ENCODE measurements at regions not wholly inside any gene's neighbourhood (a gene's known extent, or its start where the extent isn't known, plus 50 kb on each side); places are given as distances from the start of the nearest gene placed in this dataset.
"Not testable (repeated sequence)": the region's sequence is repeated elsewhere in the genome, so short reads cannot be mapped to it uniquely, and the experiment has no call there.

DNA sequence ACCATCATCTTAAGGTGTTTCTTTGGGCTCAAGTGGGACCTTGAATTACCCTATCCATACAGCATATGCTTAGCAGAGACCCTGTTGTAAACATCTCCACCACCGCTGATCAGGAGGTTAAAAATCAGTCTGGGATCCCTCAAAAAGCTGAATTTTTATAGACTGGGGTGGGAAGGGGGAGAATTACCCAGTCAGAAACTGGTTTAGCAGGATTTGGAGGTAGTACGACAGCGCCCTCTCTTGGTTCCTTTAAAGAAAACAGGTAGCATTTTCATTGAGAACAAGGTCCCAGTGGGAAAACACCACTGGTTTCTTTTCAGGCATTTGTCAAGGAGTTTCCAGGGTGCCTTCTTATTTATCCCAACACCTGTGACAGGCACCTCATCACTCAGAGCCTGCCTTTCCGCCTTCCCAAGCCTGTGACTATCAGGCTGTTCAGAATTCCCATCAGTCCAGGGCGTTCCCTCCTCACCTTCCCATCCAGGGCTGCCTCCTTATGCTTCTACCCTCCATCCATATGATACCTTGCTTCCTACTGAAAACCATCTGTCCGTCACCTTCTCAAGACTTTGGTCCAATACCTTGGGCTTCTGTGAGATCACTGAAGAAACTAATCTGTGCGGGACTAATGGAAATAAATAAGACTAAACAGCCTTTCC is 203.8 kb upstream of the RAI14 start:
- Histone ChIP-seq H3K9me3 (no peaks in the 10 kb centered on the region), H3K36me3 (no peaks in the 10 kb centered on the region), H3K4me3 (no peak overlapping the region), H3K27me3 (no peaks in the 10 kb centered on the region), H3K27ac (no peak overlapping the region), H3K4me1 (no peaks in the 10 kb centered on the region)
- 41 to 45% methylated on average over 7 of the region's 7 CpGs for WGBS, 2 donors
- TF ChIP-seq EP300 (IDR thresholded peaks at IDR 0.05) = no peak
- TF ChIP-seq POLR2A (IDR thresholded peaks at IDR 0.05) = no peak
- TF ChIP-seq, protein P1, sequence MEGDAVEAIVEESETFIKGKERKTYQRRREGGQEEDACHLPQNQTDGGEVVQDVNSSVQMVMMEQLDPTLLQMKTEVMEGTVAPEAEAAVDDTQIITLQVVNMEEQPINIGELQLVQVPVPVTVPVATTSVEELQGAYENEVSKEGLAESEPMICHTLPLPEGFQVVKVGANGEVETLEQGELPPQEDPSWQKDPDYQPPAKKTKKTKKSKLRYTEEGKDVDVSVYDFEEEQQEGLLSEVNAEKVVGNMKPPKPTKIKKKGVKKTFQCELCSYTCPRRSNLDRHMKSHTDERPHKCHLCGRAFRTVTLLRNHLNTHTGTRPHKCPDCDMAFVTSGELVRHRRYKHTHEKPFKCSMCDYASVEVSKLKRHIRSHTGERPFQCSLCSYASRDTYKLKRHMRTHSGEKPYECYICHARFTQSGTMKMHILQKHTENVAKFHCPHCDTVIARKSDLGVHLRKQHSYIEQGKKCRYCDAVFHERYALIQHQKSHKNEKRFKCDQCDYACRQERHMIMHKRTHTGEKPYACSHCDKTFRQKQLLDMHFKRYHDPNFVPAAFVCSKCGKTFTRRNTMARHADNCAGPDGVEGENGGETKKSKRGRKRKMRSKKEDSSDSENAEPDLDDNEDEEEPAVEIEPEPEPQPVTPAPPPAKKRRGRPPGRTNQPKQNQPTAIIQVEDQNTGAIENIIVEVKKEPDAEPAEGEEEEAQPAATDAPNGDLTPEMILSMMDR (IDR thresholded peaks at IDR 0.05) = no peak
- DNase-seq (ENCODE audit: low spot score in 2 of 2) = no peak

DNA sequence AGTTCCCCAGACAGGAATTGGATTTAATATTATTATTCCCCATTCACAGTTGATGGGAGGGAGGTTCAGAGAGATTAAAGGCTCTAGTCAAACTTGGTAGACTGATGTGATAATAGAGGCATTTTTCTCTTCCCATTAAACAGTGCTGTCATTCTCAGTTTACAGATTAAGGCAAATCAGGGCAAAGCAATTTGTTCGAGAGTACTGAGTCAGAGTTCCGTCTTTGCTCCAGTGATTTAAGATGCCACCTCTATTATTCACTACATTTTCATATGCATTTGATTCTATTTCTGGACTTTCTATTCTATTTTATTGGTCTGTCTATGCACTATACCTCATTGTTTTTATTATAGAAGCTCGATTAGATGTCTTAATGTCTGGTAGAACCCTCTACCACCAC is 201.0 kb upstream of the RAI14 start:
- H3K9me3 ChIP-seq = no peaks in the 10 kb centered on the region
- H3K27ac ChIP-seq = no peak overlapping the region
- DNase-seq (ENCODE audit: low spot score in 2 of 2) = no peak
- H3K27me3 ChIP-seq = no peaks in the 10 kb centered on the region
- no peaks in the 10 kb centered on the region for H3K4me1 ChIP-seq
- no peak overlapping the region for H3K4me3 ChIP-seq
- H3K36me3 ChIP-seq = no peaks in the 10 kb centered on the region
- 55 to 58% methylated on average over 3 of the region's 3 CpGs for WGBS, 2 donors
- no peak for TF ChIP-seq POLR2A (IDR thresholded peaks at IDR 0.05)
- no peak for TF ChIP-seq EP300 (IDR thresholded peaks at IDR 0.05)
- TF ChIP-seq, protein P1 (IDR thresholded peaks at IDR 0.05) = no peak

DNA sequence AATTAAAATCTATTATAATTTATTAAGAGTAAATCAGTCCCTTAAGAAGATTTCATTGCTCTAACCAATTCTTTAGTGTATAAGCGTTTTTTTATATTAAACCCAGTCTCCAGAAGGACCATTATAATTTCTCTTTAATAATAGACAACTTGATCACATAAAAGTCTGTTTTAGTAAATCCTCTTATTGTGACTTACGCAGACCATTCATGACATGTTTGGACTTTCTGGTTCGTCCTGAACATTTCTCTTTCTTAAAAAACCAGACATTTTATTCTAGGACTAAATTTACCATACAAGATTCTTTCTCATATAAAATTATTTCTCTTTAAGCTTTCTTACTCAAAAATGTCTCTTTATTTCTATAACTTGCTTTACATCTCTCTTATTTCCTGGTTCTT is 196.2 kb upstream of the RAI14 start:
- H3K27ac ChIP-seq = no peak overlapping the region
- no peaks in the 10 kb centered on the region for H3K27me3 ChIP-seq
- no peak overlapping the region for H3K4me3 ChIP-seq
- TF ChIP-seq EP300 (IDR thresholded peaks at IDR 0.05) (no peak), POLR2A (IDR thresholded peaks at IDR 0.05) (no peak)
- TF ChIP-seq, protein P1 (IDR thresholded peaks at IDR 0.05) = no peak
- no peaks in the 10 kb centered on the region for H3K36me3 ChIP-seq
- WGBS, 2 donors = 38 to 39% methylated on average over 3 of the region's 3 CpGs
- H3K4me1 ChIP-seq = no peaks in the 10 kb centered on the region
- DNase-seq (ENCODE audit: low spot score in 2 of 2) = no peak
- peaks cover 0 to 5% (median 0%) of the 10 kb centered on the region in 4 donors for H3K9me3 ChIP-seq

DNA sequence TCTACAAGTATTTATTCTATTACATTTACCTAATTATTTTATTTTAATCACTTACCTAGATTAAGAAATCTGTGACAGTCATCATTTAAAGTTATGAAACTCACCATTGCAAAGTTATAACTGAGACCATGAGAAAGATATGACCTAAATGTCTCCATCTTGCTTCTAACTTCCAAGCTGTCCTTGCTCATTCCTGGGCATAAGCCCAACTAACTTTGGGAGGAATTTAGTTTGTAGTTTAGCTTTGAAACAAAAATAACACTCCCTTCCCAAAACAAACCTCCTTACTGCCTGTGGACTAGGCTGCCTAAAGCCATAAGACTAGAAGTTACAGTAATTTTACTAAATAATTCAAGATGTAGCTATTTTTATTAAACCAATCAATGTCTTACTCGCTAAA is 195.6 kb upstream of the RAI14 start:
- H3K27me3 ChIP-seq = no peaks in the 10 kb centered on the region
- no peaks in the 10 kb centered on the region for H3K36me3 ChIP-seq
- no peak for DNase-seq (ENCODE audit: low spot score in 2 of 2)
- 30 to 38% methylated on average over 1 of the region's 1 CpG for WGBS, 2 donors
- no peaks in the 10 kb centered on the region for H3K4me1 ChIP-seq
- no peak for TF ChIP-seq EP300 (IDR thresholded peaks at IDR 0.05)
- H3K27ac ChIP-seq = no peak overlapping the region
- H3K9me3 ChIP-seq = peaks cover 0 to 5% (median 0%) of the 10 kb centered on the region in 4 donors
- no peak overlapping the region for H3K4me3 ChIP-seq

DNA sequence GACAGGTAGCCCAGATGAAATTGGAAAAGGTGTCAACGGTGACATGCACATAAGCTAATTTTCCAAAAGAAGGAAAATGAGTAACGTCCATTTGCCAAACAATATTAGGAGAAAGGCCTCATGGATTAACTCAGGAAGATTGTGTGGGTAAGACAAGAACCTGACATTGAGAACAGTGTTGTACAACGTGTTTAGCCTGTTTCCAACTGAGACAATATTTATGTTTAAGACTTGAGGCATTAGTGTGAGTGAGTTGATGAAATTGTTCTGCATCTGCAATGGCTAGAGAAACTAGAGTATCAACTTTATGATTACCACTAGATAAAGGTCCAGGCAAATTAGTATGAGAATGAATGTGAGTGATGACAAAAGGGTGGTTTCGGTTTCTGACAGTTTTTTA is 191.3 kb upstream of the RAI14 start:
- no peak for DNase-seq (ENCODE audit: low spot score in 2 of 2)
- TF ChIP-seq, protein P1 (IDR thresholded peaks at IDR 0.05) = no peak
- TF ChIP-seq EP300 (IDR thresholded peaks at IDR 0.05) (no peak), POLR2A (IDR thresholded peaks at IDR 0.05) (no peak)
- Histone ChIP-seq H3K27me3 (no peaks in the 10 kb centered on the region), H3K27ac (no peak overlapping the region), H3K4me1 (no peaks in the 10 kb centered on the region), H3K36me3 (no peaks in the 10 kb centered on the region), H3K9me3 (peaks cover 0 to 5% (median 0%) of the 10 kb centered on the region in 4 donors), H3K4me3 (no peak overlapping the region)
- 40 to 41% methylated on average over 4 of the region's 4 CpGs for WGBS, 2 donors

DNA sequence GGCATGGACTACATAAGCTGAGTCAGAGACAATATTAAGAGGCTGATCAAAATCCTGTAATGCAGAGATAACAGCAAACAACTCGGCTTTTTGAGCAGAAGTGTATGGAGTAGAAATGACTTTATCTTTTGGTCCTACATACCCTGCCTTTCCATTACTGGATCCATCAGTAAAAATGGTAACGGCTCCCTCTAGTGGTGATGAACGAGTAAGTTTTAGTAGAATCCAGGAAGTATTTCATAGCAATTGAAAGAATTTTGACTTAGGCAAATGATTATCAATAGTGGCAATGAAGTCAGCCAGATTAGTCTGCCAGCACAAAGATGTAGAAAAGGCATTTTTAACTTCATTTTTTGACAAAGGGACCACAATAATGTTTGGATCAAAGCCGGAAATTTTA is 190.8 kb upstream of the RAI14 start:
- H3K27ac ChIP-seq, H3K9me3 ChIP-seq, H3K36me3 ChIP-seq, H3K4me3 ChIP-seq, H3K4me1 ChIP-seq, H3K27me3 ChIP-seq: not testable (repeated sequence)
- 3 to 4% methylated on average over 4 of the region's 4 CpGs for WGBS, 2 donors
- TF ChIP-seq, protein P1 (IDR thresholded peaks at IDR 0.05) = peak in 3 of 5 experiments; percentile 10 to 20 (median 20)
- peak in 1 of 2 donors; percentile 59 for DNase-seq (ENCODE audit: low spot score in 2 of 2)

DNA sequence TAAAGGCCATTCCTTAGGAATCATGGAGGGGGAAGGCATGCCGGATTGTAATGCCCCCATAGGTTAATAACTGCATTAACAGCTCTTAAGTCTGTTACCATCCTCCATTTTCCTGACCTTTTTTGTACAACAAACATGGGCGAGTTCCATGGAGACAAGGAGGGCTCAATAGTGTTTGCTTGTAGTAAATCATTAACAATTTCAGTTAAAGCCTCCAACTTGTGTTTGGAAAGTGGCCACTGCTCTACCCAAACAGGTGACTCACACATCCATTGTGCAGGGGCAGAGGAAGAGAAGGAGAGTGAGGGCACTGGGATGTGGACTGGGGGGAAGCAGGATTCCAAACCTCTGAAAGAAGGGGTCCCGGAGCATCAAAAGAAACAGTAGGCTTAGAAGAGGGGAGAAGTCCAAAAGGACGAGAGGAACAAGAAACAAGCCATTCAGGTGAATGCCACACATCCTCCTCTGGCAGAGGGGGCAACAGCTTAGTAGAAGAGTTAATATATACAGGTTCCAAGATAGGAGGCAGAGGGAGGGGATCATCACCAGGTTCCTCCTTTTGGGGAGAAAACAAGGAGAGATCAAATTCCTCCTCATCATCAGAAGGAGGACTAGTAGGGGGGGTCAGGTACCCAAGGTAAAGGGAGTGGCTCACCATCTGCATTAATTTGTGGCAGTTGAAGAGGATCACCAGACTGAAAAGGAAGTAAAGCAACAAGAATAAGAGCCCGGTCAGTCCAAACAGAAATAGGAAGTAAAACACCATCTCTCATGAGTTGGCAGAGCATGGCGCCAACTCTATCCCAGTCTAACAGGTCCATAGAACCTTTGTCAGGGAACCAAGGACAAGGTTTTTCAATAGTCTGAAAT is 189.4 kb upstream of the RAI14 start:
- WGBS, 2 donors = 58 to 59% methylated on average over 6 of the region's 6 CpGs
- not testable (repeated sequence) for H3K4me1 ChIP-seq

More for the DNA sequence above, 189.4 kb upstream of the RAI14 start:
- H3K9me3 ChIP-seq; H3K4me3 ChIP-seq; DNase-seq (ENCODE audit: low spot score in 2 of 2); H3K36me3 ChIP-seq; H3K27me3 ChIP-seq; H3K27ac ChIP-seq: not testable (repeated sequence)

Data from tibial nerve (tissue), 4 donors.